GM19240 (cell line): ENCODE measurements at regions not wholly inside any gene's neighbourhood (a gene's known extent, or its start where the extent isn't known, plus 50 kb on each side); places are given as distances from the start of the nearest gene placed in this dataset.

Experiments
- DNase-seq: peaks from one replicate; pipeline ENCODE4 v3.0.0; 2011; ENCODE audit warnings: low spot score; ENCODE audit not compliant: insufficient read length

DNA sequence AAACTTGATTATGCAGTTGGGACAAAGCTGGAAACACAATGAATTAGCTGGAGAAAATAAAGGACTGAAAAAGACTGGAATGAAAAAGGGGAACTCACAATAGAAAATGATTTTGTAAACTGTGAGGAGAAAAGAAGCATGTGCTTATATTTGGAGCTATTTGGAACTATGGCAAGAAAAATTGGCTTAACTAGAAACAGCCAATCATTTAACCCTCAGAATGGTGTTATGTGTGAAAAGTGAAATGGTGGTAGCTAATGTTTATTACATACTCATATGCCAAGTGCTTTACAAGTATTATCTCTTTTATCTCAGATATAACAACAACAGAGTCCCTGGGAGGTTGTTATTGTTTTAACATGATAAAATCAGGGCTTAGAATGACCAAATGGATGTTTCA lies 583.1 kb upstream of the SEL1L start:
- DNase-seq, result no peak

- DNase-seq, result no peak
Observed at GRCh38 chr14:82122655-82123054, 589.0 kb upstream of the SEL1L start.

- DNase-seq, result no peak
Observed at GRCh38 chr14:82124511-82124910, 590.9 kb upstream of the SEL1L start.

GRCh38 chr14:82126006-82126405 lies 592.4 kb upstream of the SEL1L start:
- DNase-seq, result no peak

- DNase-seq, result no peak
Observed at GRCh38 chr14:82134411-82134810, 600.8 kb upstream of the SEL1L start.

DNA sequence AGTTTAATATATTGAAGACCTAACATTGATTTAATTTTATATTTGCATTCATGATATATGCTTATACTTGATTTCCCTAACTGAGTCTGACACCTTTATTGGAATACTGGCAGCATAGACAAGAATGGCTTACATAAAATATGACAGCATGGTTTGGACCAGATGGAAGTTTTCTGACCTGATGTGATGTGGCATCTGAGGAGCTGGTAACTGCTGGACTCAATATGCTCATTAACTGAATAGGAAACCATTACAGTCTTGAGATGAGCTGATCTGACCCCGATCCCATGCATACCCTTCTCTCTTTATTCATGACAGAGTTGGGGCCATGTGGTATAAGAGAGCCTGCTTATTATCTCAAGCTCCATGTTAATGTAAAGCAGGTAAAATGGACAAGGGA lies 604.8 kb upstream of the SEL1L start:
- DNase-seq, result no peak

- no peak for DNase-seq
Observed at GRCh38 chr14:82146846-82147245, 613.2 kb upstream of the SEL1L start.

DNA sequence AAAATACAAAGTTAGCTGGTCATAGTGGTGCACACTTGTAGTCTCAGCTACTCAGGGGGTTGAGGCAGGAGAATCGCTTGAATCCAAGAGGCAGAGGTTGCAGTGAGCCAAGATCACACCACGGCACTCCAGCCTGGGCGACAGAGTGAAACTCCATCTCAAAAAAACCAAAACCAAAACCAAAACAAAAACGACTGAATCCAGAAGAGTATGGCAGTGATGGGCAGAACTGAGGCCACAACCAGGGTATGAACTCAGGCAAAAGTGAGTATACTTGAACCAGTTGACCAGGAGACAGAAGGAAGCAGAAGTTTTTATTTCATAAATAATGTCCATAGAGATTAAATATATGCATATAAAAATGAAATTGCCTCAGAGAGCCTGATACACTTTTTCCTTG lies 620.0 kb upstream of the SEL1L start:
- DNase-seq, result no peak

GRCh38 chr14:82159624-82160023 lies 626.0 kb upstream of the SEL1L start:
- no peak for DNase-seq

DNA sequence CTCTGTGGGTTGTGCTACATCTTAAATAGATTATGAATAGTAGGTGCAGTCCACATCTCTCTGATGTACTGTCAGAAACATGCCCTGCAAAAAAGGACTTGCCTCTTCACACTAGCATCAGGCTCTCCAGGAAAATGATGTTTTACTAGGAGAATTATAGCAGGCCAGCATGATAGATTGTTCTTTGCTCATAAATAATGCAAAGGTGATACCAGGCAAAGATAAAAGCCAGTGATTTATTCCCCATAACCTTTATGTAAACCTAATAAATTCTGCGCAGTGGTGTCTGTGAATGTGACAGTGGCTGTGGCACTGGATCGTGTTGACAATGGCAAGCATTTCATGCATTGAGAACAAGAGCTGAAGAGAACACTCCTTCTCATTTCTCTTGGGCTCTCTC lies 646.5 kb upstream of the SEL1L start:
- DNase-seq, result no peak

DNA sequence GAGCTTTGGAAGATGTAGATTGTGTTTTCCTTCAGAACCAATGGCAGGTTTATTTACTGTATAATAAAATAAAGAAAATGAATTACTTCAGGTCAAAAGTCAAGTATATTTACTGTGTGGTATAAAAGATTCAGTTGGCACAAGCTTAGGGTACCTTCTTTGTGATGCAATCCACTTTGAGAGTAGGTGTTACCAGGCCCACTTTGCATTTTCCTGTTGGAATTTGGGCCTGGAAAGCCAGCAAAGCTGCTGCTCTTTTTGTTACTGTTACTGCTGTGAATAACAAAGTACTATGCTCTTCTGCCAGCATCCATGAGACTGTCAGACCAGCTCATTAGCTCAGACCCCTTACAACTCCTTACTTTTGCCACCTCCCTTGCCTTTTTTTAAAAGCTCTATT lies 649.0 kb upstream of the SEL1L start:
- DNase-seq, result no peak

GRCh38 chr14:82190742-82191141 lies 657.1 kb upstream of the SEL1L start:
- no peak for DNase-seq

DNA sequence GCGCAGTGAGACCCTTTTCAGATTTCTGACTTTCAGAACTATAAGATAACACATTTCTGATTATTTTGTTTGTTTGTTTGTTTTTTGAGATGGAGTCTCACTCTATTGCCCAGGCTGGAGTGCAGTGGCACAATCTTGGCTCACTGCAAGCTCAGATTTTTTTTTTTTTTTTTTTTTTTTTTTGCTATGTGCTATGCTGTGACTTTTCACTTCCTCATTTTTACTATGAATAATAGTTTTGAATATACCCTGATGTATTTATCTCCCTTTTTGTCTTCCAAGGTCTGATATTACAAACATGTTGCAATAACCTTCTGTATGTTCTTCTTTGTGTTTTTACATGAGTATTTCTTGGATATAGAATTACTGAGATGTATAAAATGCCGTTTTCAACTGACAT lies 658.7 kb upstream of the SEL1L start:
- no peak for DNase-seq

GRCh38 chr14:82223276-82223675 lies 689.6 kb upstream of the SEL1L start:
- no peak for DNase-seq

- no peak for DNase-seq
Observed at GRCh38 chr14:82224610-82225009, 691.0 kb upstream of the SEL1L start.

- no peak for DNase-seq
Observed at GRCh38 chr14:82230748-82231147, 697.1 kb upstream of the SEL1L start.

- DNase-seq, result no peak
Observed at GRCh38 chr14:82238649-82239048, 705.0 kb upstream of the SEL1L start.

DNA sequence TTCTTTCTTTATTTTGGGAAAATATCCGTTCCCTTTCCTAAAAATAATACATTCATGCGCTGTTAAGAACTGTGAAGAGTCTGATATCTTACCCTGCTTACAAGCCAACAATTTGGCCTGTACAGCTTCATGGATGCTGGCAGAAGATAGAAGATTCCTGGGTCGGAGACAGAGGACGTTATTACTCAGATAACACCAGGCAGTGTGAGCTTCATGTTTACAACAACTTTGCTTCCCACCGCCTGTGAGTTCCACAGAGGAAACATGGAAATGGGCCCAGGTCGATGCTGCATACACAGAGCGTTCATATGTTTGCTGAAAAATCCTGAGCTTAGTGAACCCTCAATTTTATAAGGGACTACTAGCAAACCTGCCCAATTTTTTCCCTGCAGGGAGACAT lies 705.6 kb upstream of the SEL1L start:
- no peak for DNase-seq

GRCh38 chr14:82244791-82245190 lies 711.1 kb upstream of the SEL1L start:
- no peak for DNase-seq

- DNase-seq, result no peak
Observed at GRCh38 chr14:82251494-82251893, 717.8 kb upstream of the SEL1L start.

- no peak for DNase-seq
Observed at GRCh38 chr14:82270286-82270685, 736.6 kb upstream of the SEL1L start.

- DNase-seq, result no peak
Observed at GRCh38 chr14:82298811-82299210, 765.2 kb upstream of the SEL1L start.

DNA sequence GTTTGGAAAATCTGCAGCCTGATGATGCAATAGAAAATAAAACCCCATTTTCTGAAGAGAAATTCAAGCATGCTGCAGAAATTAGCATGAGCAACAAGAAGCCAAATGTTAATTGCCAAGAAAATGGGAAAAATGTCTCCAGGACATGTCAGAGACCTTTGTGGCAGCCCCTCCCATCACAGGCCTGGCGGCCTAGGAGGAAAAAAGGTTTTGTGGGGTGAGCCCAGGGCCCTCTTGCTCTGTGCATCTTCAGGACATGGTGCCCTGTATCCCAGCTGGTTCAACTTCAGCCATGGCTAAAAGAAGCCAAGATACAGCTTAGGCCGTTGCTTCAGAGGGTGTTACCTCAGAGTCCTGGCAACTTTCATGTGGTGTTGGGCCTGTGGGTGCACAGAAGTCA lies 775.5 kb upstream of the SEL1L start:
- DNase-seq, result no peak

DNA sequence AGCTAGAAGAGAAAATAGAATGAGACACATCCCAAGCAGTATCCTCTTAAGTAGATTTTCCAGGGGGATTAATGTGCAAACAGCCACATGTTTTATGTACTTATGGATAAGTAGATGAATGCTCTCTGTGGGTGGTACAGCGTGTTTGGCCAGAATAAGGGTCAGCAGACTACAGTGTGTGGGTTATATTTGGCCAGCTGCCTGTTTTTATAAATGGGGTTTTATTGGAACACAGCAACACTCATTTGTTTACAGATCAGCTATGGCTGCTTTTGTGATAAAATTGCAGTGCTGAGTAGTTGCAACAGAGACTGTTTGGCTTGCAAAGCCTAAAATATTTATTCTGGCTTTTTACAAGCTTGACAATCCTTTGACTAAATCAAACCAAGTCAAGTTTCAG lies 780.2 kb upstream of the SEL1L start:
- no peak for DNase-seq

DNA sequence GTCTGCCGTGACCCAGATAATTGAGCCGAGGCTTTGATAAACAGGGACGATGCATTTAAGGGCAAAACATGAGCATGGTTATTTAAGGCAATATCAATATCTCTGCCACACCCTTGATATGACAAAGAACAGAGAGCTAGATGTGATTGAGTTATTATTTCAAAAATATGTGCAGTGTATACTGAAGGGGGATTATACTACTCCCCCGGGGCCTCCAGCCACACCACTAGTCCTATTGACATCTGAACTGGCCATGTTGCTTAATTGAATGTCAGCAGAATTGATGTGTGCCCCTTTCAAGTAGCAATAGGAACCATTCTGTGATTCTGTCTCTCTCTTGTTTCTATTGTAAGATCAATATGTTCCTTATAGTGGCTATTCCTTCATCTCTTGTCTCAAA lies 794.8 kb upstream of the SEL1L start:
- DNase-seq, result no peak
